DMS53 treated with DMSO at 0.1 percent for 48 hours (cell line): ENCODE measurements at regions not wholly inside any gene's neighbourhood (a gene's known extent, or its start where the extent isn't known, plus 50 kb on each side); places are given as distances from the start of the nearest gene placed in this dataset.
"Not testable (repeated sequence)": the region's sequence is repeated elsewhere in the genome, so short reads cannot be mapped to it uniquely, and the experiment has no call there.

Experiments used
- DNase-seq: peaks from one replicate; lab custom pipeline; 2025; ENCODE audit not compliant: unreplicated experiment; lab: John Stamatoyannopoulos, UW

GRCh38 chr1:171397851-171398469 is 84.0 kb downstream of the FMO4 start:
- no peak for DNase-seq

DNA sequence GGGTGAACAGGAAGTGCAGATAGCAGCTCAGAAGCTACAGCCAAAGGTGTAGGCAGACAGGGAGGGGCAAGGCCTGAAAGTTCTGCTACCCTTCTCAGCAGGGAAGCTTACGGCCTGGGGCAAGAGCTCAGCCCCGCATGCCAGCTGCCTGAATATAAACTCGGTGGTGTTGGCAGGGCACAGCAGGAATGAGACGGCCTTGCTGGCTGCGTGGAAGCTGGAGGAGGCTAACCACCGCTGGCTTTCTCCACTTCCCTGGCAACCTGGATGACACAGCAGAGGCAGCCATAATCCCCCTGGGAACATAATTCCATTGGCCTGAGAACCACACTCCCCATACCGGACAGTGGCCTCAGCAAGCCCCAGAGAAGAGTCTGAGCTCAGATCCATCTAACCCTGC is 81.9 kb upstream of the PRRC2C start:
- no peak for DNase-seq

DNA sequence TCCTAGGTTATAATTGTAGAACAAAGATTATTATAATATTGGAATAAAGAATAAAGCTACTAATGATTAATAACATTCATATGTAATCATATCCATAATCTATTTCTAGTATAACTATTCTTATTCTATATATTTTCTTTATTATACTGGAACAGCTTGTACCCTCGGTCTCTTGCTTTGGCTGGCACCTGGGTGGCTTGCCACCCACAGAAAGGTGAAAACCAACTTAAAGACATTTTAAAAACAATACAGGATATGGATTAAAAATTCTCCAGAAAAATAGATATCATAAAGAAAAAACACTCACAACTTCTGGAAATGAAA is 80.0 kb upstream of the PRRC2C start:
- DNase-seq = no peak

DNA sequence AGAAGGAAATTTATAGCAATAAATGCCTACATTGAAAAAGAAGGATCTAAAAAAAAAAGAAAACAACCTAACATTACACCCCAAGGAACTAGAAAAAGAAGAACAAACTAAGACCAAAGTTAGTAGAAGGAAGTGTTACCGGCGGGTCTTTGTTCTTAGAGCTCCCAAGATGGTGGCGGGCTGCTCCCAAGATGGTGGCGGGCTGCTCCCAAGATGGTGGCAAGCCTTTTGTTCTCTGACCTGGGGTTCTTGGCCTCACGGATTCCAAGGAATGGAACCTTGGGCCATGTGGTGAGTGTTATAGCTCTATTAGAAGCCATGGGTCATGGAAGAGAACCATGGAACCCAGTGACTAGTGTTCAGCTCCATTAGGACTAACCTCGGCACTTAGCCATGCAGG is 71.8 kb upstream of the PRRC2C start:
- DNase-seq = not testable (repeated sequence)

DNA sequence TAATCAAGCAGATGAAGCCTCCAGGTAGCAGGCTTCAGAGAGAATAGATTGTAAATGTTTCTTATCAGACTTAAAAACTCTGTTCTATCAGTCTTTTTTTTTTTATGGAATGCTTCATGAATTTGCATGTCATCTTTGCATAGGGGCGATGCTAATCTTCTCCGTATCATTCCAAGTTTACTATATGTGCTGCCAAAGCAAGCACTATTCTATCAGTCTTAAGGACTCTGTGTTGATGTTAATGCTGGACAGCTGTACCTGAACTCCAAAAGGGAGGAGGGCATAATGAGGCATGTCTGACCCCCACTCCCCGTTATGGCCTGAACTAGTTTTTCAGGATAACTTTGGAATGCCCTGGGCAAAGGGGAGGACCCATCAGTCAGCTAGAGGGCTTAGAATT is 66.8 kb upstream of the PRRC2C start:
- DNase-seq = no peak

DNA sequence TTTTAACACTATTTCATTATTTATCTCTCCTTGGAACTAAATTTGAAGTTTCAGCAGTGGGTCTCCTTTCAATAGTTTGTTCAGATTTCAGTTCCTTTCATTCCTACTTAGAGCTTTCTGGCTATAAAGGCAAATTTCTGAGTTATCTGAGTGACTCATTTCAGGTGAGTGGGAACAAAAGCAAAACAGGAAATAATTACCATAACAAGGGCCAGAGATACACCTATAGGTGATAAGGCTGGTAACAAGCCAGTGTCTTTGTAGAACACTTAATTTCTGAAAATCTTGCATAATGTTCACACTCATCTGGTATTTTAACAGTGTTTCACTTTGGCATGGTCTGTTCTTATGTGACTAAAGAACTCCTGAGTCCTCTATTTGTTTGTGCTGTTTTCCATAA is 64.5 kb upstream of the PRRC2C start:
- DNase-seq = peak; percentile 49

DNA sequence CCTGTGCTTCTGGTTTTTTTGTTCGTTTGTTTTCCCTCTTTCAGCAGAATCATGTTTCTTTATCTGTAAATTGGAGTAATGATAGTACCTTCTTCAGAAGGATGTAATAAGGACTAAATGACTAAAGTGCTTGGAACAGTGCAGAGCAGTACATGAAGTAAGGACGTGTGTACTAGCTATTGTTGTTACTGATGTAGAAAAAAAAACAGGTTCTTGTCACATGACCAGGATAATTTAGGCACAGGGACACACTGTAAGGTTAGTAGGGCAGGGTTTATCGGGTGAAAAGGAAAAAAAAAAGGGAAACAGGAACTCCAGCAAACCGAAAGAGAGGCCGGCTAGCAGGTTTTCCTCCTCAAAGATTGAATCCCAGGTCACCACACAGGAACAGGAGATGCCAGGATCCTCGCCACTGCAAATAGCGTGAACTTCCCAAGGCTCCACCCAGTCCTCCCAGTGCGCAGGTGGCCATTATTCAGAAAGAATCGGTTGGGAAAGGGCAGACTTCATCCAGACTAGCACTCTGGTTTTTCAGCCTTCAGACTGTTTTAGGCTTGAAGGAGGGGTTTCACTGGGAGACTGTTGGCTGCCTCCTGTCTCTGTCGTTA is 63.8 kb upstream of the PRRC2C start:
- DNase-seq = no peak

GRCh38 chr1:171422511-171422910 is 62.8 kb upstream of the PRRC2C start:
- DNase-seq = no peak

GRCh38 chr1:171424494-171424893 is 60.8 kb upstream of the PRRC2C start:
- DNase-seq = no peak

DNA sequence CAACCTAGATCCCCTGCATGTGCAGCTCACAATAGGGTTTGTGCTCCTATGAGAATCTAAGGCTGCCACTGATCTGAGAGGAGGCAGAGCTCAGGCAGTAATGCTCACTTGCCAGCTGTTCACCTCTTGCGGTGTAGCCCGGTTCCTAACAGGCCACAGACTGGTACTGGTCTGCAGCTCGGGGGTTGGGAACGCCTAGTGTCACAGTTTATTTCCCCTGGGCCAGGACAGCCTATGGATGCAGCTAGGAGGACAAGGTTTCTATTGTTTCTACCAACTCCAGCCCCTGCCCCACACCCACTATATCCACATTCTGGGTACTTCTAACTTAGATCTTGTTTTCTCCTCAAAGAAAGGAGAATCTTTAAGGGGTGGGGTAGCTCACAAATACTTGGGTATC is 58.7 kb upstream of the PRRC2C start:
- no peak for DNase-seq

DNA sequence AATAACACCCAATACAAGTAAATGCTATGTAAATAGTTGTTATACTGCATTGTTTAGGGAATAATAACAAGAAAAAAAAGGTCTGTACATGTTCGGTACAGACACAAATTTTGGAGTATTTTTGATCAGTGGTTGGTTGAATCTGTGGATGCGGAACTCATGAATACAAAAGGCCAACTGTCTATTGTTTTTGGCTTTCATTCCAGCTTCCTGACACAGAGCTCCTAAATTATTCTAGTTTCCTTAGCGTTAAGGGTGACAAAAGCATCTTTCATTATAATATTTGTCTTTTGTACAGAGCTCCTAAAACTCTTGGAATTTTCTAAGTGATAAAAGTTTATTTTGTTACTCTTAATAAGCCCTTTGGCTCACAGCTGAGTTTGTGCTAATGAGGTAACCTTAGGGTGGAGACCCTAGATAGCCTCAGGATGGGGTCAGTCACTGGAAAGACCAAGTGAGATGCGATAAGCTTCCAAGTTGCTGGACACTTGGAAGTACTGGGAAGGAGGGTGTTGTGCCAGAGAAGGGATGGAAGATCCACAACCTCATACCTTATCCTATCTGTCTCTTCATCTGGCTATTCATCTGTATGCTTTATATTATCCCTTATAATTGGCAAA is 57.4 kb upstream of the PRRC2C start:
- DNase-seq = no peak

- DNase-seq = no peak
Measured at GRCh38 chr1:171429137-171429536, 56.2 kb upstream of the PRRC2C start.

- DNase-seq = no peak
Measured at GRCh38 chr1:171431994-171432393, 53.3 kb upstream of the PRRC2C start.

DNA sequence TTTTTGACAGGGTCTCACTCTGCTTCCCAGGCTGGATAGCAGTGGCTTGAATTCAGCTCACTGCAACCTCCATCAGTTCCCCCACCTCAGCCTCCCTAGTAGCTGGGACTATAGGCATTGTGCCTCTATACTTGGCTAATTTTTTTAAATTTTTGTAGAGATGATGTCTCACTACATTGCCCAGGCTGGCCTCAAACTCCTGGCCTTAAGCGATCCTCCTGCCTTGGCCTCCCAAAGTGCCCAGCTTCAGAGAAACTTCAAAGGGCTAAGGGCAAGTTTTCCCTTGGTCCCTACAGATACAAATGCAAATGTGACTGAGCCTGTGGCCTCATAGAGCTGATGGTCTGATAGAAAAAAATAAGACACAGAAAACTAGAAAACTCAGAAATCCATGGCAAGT is 52.9 kb upstream of the PRRC2C start:
- no peak for DNase-seq

DNA sequence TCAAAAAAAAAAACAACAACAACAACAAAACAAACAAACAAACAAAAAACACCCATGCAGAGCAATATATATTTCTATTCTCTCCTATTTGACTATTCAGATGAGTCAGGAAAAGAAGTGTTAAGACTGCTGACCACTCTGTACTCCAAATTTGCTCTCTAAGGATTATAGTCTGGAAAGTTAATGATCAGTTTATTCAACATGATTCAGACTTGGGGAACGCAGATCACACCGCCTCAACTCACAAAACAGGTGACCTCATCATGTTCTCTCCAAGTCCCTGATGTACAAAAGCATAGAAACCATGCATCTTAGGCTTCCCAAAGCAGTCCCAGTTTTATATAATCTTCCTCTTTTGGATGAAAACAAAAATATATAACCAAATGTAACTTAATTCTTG is 51.9 kb upstream of the PRRC2C start:
- no peak for DNase-seq

DNA sequence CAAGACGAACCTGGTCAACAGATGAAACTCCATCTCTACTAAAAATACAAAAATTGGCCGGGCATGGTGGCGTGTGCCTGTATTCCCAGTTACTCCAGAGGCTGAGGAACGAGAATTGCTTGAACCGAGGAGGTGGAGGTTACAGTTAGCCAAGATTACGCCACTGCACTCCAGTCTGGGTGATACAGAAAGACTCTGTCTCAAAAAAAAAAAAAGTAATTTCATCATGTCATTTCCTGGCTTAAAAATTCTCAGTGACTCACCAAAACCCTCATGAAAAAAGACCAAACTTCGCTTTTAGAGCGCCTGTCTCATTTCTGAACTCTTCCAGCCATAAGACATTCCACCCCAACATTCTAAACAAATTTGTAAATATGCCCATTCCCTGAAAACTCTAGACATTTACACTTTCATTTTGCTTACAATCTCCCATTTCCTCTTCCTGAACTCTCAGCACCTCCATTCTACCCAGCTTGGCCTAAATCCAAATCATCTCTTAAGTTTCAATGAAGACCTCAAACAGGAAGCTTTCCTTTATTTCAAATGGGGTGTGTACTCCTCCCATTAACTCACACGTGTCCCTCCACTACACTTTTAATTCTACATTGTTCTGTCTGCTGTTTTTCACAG is 50.5 kb upstream of the PRRC2C start:
- no peak for DNase-seq
